Spleen (tissue), 11 donors: ENCODE measurements at regions not wholly inside any gene's neighbourhood (a gene's known extent, or its start where the extent isn't known, plus 50 kb on each side); places are given as distances from the start of the nearest gene placed in this dataset.

ENCODE experiments used
- DNase-seq: peaks from one replicate; pipeline ENCODE4 v3.0.0-alpha.2; 2020
- H3K27ac ChIP-seq, 8 donors: fragments of 200-600 bp; sonication (generic) in 7 of 8; 1 replicate in 4 of 8; 2 replicates in 4 of 8; pipeline versions ENCODE4 v1.5.0 to v1.8.0; 2016 to 2021; ENCODE audit warnings: inconsistent platforms in 4 of 8, mild to moderate bottlenecking in 4 of 8, moderate library complexity in 1 of 8
- H3K27me3 ChIP-seq, 7 donors: fragments of 200-600 bp; sonication (generic) in 6 of 7; replicated peaks in 1 of 7; 1 replicate in 4 of 7; 2 replicates in 3 of 7; pipeline versions ENCODE4 v1.5.0 to v1.8.0; 2016 to 2021; ENCODE audit warnings: inconsistent platforms in 3 of 7, mild to moderate bottlenecking in 1 of 7
- H3K36me3 ChIP-seq, 6 donors: fragments of 200-600 bp; sonication (generic) in 5 of 6; 1 replicate in 4 of 6; 2 replicates in 2 of 6; pipeline versions ENCODE4 v1.5.0 to v1.8.0; 2016 to 2021; ENCODE audit warnings: inconsistent platforms in 2 of 6
- H3K4me1 ChIP-seq, 6 donors: fragments of 200-600 bp; sonication (generic) in 5 of 6; 1 replicate in 3 of 6; 2 replicates in 3 of 6; pipeline versions ENCODE4 v1.5.0 to v1.8.0; 2016 to 2021; ENCODE audit warnings: inconsistent platforms in 3 of 6
- H3K4me3 ChIP-seq, 8 donors: fragments of 200-600 bp; sonication (generic) in 7 of 8; 1 replicate in 4 of 8; 2 replicates in 4 of 8; pipeline versions ENCODE4 v1.5.0 to v1.8.0; 2016 to 2021; ENCODE audit warnings: inconsistent platforms in 4 of 8, mild to moderate bottlenecking in 4 of 8, moderate library complexity in 2 of 8
- H3K9me3 ChIP-seq, 8 donors: fragments of 200-600 bp; sonication (generic) in 7 of 8; 1 replicate in 4 of 8; 2 replicates in 4 of 8; pipeline versions ENCODE4 v1.5.0 to v1.8.0; 2016 to 2021; ENCODE audit warnings: inconsistent platforms in 4 of 8
- CTCF ChIP-seq, 11 experiments: fragments of 200-600 bp in 7 of 11; fragments of 450-650 bp in 4 of 11; sonication (generic) in 4 of 11; IDR thresholded peaks in 8 of 11; conservative IDR thresholded peaks in 3 of 11; 1 replicate in 7 of 11; 2 replicates in 4 of 11; pipeline versions ENCODE4 v1.4.0 to v1.8.0; 2016 to 2021; ENCODE audit warnings: antibody characterized with exemption in 11 of 11, inconsistent platforms in 4 of 11, mild to moderate bottlenecking in 1 of 11
- POLR2A ChIP-seq, 3 donors: fragments of 450-650 bp; IDR thresholded peaks; one replicate each; pipeline ENCODE4 v1.5.1; 2017; ENCODE audit warnings: antibody characterized with exemption in 3 of 3, mild to moderate bottlenecking in 1 of 3
- POLR2AphosphoS5 ChIP-seq, 3 donors: sonication (generic); formaldehyde crosslinking; IDR thresholded peaks; one replicate each; pipeline ENCODE4 v1.5.1; 2017; ENCODE audit warnings: antibody characterized with exemption in 3 of 3
- WGBS, 5 donors: extraction: QIAGEN DNeasy Blood & Tissue Kit in 3 of 5; methylation state at CpG; one replicate each; pipeline versions ENCODE4 v1.1.5 to v1.1.7; 2013 to 2018; 5-methylcytosine and 5-hydroxymethylcytosine counted together
- intact Hi-C: fragments of 100-400 bp; cut with DNase I; formaldehyde crosslinking; loops from one replicate; pipeline ENCODE4 v1.15.0; 2023; ENCODE audit warnings: low total_unique reads
- donor health status: healthy with polysubstance abuse.
- donor health status: DM: no; HTN: no; CAD: no; lungs with moderate emphysema.
- donor health status: DM: no; HTN: no; CAD: no.
- donor health status: Bipolar disorder and iron deficiency.
- donor health status: healthy.
- donor health status: DM: no; HTN: no; CAD: no.
- donor health status: DM: yes; HTN: yes; CAD: no.

GRCh38 chr4:113834298-113834697 is 72.8 kb upstream of the CAMK2D start:
- H3K4me1 ChIP-seq, result peaks cover 0 to 14% (median 0%) of the 10 kb centered on the region in 6 donors
- no peaks in the 10 kb centered on the region for H3K27me3 ChIP-seq
- no peaks in the 10 kb centered on the region for H3K36me3 ChIP-seq
- intact Hi-C loops, result no loop called here
- no peak overlapping the region for H3K4me3 ChIP-seq
- no peak for DNase-seq
- TF ChIP-seq CTCF (IDR thresholded peaks at IDR 0.05 in 8 of 11, conservative IDR thresholded peaks at IDR 0.05 in 3 of 11) (no peak), POLR2AphosphoS5 (IDR thresholded peaks at IDR 0.05) (no peak), POLR2A (IDR thresholded peaks at IDR 0.05) (no peak)
- no peak overlapping the region for H3K27ac ChIP-seq
- no peaks in the 10 kb centered on the region for H3K9me3 ChIP-seq
- WGBS, 5 donors, result 76 to 90% (median 85%) methylated on average over 3 of the region's 3 CpGs

DNA sequence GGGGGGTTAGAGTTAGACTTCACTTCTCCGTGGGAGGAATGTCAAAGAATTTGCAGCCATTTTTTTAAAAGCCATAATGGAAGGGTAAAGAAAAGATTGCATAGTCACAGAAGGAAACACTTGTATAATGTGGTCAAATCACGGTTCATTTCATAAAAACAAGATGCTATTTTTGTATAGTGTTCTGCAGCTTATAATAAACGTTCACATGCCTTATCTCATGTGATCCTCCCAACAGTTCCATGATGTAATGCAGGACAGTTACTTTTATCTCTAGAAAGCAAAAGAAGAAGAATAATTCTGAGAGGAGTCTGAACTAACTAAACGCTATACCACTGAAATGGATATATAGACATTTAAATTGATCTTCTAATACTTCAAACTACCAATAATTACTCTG is 71.3 kb upstream of the CAMK2D start:
- H3K4me1 ChIP-seq, result peaks cover 0 to 7% (median 0%) of the 10 kb centered on the region in 6 donors
- H3K36me3 ChIP-seq, result no peaks in the 10 kb centered on the region
- no peak for DNase-seq
- TF ChIP-seq CTCF (IDR thresholded peaks at IDR 0.05 in 8 of 11, conservative IDR thresholded peaks at IDR 0.05 in 3 of 11), result no peak
- TF ChIP-seq POLR2A (IDR thresholded peaks at IDR 0.05), result no peak
- TF ChIP-seq POLR2AphosphoS5 (IDR thresholded peaks at IDR 0.05), result no peak
- no peaks in the 10 kb centered on the region for H3K27me3 ChIP-seq
- H3K4me3 ChIP-seq, result no peak overlapping the region
- H3K9me3 ChIP-seq, result no peaks in the 10 kb centered on the region
- no peak overlapping the region for H3K27ac ChIP-seq
- WGBS, 5 donors, result 36 to 49% (median 47%) methylated on average over 4 of the region's 4 CpGs
- intact Hi-C loops, result no loop called here

DNA sequence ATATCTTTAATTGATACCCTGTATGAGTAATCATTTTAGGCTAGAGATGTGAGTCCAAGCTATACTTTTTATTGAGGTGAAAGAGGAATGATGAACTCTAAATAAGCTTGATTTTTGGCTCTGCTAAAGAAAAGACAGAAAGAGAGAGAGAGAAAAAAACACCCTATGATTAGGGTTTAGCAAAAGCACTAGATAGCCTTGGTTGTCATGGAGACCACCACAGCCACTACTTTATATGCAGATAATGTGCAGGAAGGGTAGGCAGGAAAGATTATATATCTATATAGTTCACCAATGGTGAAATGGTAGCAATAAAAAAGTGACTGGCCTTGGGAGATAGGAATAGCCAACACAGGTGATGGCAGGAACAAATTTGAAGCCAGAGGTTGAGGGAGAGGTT is 69.9 kb upstream of the CAMK2D start:
- H3K27me3 ChIP-seq, result no peaks in the 10 kb centered on the region
- no peak overlapping the region for H3K4me3 ChIP-seq
- H3K36me3 ChIP-seq, result no peaks in the 10 kb centered on the region
- intact Hi-C loops, result no loop called here
- TF ChIP-seq POLR2A (IDR thresholded peaks at IDR 0.05), result no peak
- no peak for TF ChIP-seq CTCF (IDR thresholded peaks at IDR 0.05 in 8 of 11, conservative IDR thresholded peaks at IDR 0.05 in 3 of 11)
- TF ChIP-seq POLR2AphosphoS5 (IDR thresholded peaks at IDR 0.05), result no peak
- no peak overlapping the region for H3K27ac ChIP-seq
- peaks cover 0 to under 1% (median 0%) of the 10 kb centered on the region in 6 donors for H3K4me1 ChIP-seq
- no peaks in the 10 kb centered on the region for H3K9me3 ChIP-seq
- no peak for DNase-seq

DNA sequence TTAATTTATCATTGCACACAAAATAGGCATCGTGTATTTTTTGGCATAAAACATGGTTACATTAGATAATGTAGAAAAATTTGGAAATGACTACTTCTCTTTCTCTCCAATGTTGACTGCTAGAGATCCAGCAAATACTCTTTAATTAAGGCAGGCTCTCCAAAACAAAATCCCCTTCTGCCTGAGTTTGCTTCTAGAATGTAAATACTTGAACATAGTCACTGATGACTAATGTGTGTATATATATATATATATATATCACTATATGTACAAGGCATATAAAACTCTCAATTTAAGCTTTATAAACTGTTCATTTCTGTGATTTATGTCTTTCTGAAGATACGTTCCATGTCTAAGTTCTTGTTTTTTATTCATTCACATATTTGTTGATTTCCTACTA is 67.2 kb upstream of the CAMK2D start:
- WGBS, 5 donors, result 75 to 91% (median 84%) methylated on average over 2 of the region's 2 CpGs
- intact Hi-C loops, result no loop called here
- Histone ChIP-seq H3K4me1 (peaks cover 4 to 28% (median 11%) of the 10 kb centered on the region in 6 donors), H3K27ac (no peak overlapping the region), H3K4me3 (no peak overlapping the region), H3K9me3 (no peaks in the 10 kb centered on the region), H3K36me3 (no peaks in the 10 kb centered on the region), H3K27me3 (no peaks in the 10 kb centered on the region)
- DNase-seq, result no peak
- no peak for TF ChIP-seq POLR2AphosphoS5 (IDR thresholded peaks at IDR 0.05)
- no peak for TF ChIP-seq POLR2A (IDR thresholded peaks at IDR 0.05)
- TF ChIP-seq CTCF (IDR thresholded peaks at IDR 0.05 in 8 of 11, conservative IDR thresholded peaks at IDR 0.05 in 3 of 11), result no peak
